Ishikawa (cell line): ENCODE measurements at regions not wholly inside any gene's neighbourhood (a gene's known extent, or its start where the extent isn't known, plus 50 kb on each side); places are given as distances from the start of the nearest gene placed in this dataset.

Experiments used
- CEBPB ChIP-seq: IDR thresholded peaks from 2 replicates; pipeline ENCODE4 v1.6.1; 2012
- CREB1 ChIP-seq: IDR thresholded peaks from 2 replicates; pipeline ENCODE4 v1.6.1; 2012; ENCODE audit warnings: low read depth
- EGR1 ChIP-seq: IDR thresholded peaks from 2 replicates; pipeline ENCODE4 v1.6.1; 2012
- EP300 ChIP-seq: IDR thresholded peaks from 2 replicates; pipeline ENCODE4 v1.6.1; 2012; ENCODE audit warnings: borderline replicate concordance
- NFIC ChIP-seq: IDR thresholded peaks from 2 replicates; pipeline ENCODE4 v1.6.1; 2012
- RAD21 ChIP-seq: IDR thresholded peaks from 2 replicates; pipeline ENCODE4 v1.6.1; 2012; ENCODE audit warnings: low read depth
- TAF1 ChIP-seq: IDR thresholded peaks from 2 replicates; pipeline ENCODE4 v1.6.1; 2012; ENCODE audit warnings: low read depth, mild to moderate bottlenecking
- TCF12 ChIP-seq: IDR thresholded peaks from 2 replicates; pipeline ENCODE4 v1.6.1; 2012; ENCODE audit warnings: low read depth
- TEAD4 ChIP-seq: IDR thresholded peaks from 2 replicates; pipeline ENCODE4 v1.6.1; 2012
- YY1 ChIP-seq: IDR thresholded peaks from 2 replicates; pipeline ENCODE4 v1.6.1; 2012; ENCODE audit warnings: low read depth
- ZBTB7A ChIP-seq: IDR thresholded peaks from 2 replicates; pipeline ENCODE4 v1.6.1; 2012; ENCODE audit warnings: low read depth
- TF ChIP-seq, protein P1 (sequence below): IDR thresholded peaks from 2 replicates; pipeline ENCODE4 v1.6.1; 2012; ENCODE audit warnings: low read depth, mild to moderate bottlenecking
- TF ChIP-seq, protein P2 (sequence below): IDR thresholded peaks from 2 replicates; pipeline ENCODE4 v1.6.1; 2012

DNA sequence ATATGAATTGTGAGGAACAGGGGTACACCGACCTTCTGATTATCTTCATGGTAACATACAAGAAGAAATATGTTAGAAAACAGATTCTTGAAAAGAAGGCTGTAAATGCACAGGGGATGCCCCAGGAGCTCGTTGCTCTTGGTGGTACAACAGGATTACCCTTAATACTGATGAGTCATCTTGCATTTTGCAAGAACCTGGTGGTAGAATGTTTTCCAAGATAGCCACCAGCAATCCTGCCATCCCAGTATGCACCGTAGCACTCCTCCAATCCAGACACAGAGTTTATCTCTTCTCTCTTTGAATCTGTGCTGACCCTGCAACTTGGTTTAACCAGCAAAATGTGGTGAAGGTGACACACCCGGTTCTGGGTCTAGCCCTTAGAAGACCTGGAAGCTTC is 238.3 kb downstream of the EN1 start:
- TF ChIP-seq, protein P1, sequence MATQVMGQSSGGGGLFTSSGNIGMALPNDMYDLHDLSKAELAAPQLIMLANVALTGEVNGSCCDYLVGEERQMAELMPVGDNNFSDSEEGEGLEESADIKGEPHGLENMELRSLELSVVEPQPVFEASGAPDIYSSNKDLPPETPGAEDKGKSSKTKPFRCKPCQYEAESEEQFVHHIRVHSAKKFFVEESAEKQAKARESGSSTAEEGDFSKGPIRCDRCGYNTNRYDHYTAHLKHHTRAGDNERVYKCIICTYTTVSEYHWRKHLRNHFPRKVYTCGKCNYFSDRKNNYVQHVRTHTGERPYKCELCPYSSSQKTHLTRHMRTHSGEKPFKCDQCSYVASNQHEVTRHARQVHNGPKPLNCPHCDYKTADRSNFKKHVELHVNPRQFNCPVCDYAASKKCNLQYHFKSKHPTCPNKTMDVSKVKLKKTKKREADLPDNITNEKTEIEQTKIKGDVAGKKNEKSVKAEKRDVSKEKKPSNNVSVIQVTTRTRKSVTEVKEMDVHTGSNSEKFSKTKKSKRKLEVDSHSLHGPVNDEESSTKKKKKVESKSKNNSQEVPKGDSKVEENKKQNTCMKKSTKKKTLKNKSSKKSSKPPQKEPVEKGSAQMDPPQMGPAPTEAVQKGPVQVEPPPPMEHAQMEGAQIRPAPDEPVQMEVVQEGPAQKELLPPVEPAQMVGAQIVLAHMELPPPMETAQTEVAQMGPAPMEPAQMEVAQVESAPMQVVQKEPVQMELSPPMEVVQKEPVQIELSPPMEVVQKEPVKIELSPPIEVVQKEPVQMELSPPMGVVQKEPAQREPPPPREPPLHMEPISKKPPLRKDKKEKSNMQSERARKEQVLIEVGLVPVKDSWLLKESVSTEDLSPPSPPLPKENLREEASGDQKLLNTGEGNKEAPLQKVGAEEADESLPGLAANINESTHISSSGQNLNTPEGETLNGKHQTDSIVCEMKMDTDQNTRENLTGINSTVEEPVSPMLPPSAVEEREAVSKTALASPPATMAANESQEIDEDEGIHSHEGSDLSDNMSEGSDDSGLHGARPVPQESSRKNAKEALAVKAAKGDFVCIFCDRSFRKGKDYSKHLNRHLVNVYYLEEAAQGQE: no peak
- TF ChIP-seq TCF12 (no peak), CREB1 (no peak), CEBPB (no peak), TAF1 (no peak), RAD21 (no peak), EGR1 (no peak), NFIC (no peak), YY1 (no peak), EP300 (no peak), TEAD4 (no peak), ZBTB7A (no peak)
- TF ChIP-seq, protein P2, sequence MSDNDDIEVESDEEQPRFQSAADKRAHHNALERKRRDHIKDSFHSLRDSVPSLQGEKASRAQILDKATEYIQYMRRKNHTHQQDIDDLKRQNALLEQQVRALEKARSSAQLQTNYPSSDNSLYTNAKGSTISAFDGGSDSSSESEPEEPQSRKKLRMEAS: no peak
